Keratinocyte (primary cell): ENCODE measurements at regions not wholly inside any gene's neighbourhood (a gene's known extent, or its start where the extent isn't known, plus 50 kb on each side); places are given as distances from the start of the nearest gene placed in this dataset.

ENCODE experiments used
- CTCF ChIP-seq, 3 experiments: IDR thresholded peaks in 1 of 3; conservative IDR thresholded peaks in 1 of 3; optimal IDR thresholded peaks in 1 of 3; 2 replicates in 2 of 3; 3 replicates in 1 of 3; pipeline versions ENCODE3 to v1.5.1; 2011; ENCODE audit warnings: low read length in 3 of 3, mild to moderate bottlenecking in 3 of 3, moderate library complexity in 2 of 3, control low read depth in 1 of 3, inconsistent platforms in 1 of 3; ENCODE audit not compliant: insufficient read depth in 2 of 3; ENCODE audit errors: extremely low read depth in 1 of 3
- EZH2 ChIP-seq: IDR thresholded peaks from one replicate; pipeline ENCODE4 v1.6.1; 2012; ENCODE audit warnings: inconsistent platforms, mild to moderate bottlenecking, low read length, moderate library complexity

- no peak for TF ChIP-seq EZH2
- TF ChIP-seq CTCF (optimal IDR thresholded peaks at IDR 0.05 in 1 of 3, IDR thresholded peaks at IDR 0.05 in 1 of 3, conservative IDR thresholded peaks at IDR 0.05 in 1 of 3; ENCODE audit: extremely low read depth in 1 of 3, insufficient read depth in 2 of 3, low read length in 3 of 3), result no peak
Observed at GRCh38 chr5:129384736-129385135, 75.4 kb upstream of the ADAMTS19 start.
